ENCODE measurements at regions not wholly inside any gene's neighbourhood (a gene's known extent, or its start where the extent isn't known, plus 50 kb on each side); places are given as distances from the start of the nearest gene placed in this dataset.

DNA sequence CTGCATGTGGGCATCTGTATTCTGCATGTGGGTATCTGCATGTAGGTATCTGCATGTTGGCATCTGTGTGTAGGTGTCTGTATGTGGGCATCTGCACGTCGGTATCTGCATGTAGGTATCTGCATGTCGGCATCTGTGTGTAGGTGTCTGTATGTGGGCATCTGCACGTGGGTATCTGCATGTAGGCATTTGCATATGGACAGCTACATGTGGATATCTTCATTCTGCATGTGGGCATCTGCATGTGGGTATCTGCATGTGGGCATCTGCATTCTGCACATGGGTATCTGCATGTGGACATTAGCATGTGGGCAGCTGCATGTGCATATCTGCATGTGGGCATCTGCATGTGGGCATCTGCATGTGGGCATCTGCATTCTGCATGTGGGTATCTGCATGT lies 537.4 kb downstream of the RNF144A start:
- no peaks in the 10 kb centered on the region for H3K4me1 Mint-ChIP-seq
- H3K27me3 Mint-ChIP-seq, result no peaks in the 10 kb centered on the region
- ChIA-PET POLR2A (no interaction called here), CTCF (no interaction called here)
- ATAC-seq (ENCODE audit: low read depth), result no peak
- H3K27ac Mint-ChIP-seq, result no peak overlapping the region
- TF ChIP-seq, protein P1, sequence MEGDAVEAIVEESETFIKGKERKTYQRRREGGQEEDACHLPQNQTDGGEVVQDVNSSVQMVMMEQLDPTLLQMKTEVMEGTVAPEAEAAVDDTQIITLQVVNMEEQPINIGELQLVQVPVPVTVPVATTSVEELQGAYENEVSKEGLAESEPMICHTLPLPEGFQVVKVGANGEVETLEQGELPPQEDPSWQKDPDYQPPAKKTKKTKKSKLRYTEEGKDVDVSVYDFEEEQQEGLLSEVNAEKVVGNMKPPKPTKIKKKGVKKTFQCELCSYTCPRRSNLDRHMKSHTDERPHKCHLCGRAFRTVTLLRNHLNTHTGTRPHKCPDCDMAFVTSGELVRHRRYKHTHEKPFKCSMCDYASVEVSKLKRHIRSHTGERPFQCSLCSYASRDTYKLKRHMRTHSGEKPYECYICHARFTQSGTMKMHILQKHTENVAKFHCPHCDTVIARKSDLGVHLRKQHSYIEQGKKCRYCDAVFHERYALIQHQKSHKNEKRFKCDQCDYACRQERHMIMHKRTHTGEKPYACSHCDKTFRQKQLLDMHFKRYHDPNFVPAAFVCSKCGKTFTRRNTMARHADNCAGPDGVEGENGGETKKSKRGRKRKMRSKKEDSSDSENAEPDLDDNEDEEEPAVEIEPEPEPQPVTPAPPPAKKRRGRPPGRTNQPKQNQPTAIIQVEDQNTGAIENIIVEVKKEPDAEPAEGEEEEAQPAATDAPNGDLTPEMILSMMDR (IDR thresholded peaks at IDR 0.05), result no peak
- DNase-seq, result no peak
- no peaks in the 10 kb centered on the region for H3K36me3 Mint-ChIP-seq (ENCODE audit: low read depth)
- H3K4me3 Mint-ChIP-seq, result no peak overlapping the region
- no peaks in the 10 kb centered on the region for H3K9me3 Mint-ChIP-seq
- intact Hi-C loops (cut with micrococcal nuclease), result no loop called here

DNA sequence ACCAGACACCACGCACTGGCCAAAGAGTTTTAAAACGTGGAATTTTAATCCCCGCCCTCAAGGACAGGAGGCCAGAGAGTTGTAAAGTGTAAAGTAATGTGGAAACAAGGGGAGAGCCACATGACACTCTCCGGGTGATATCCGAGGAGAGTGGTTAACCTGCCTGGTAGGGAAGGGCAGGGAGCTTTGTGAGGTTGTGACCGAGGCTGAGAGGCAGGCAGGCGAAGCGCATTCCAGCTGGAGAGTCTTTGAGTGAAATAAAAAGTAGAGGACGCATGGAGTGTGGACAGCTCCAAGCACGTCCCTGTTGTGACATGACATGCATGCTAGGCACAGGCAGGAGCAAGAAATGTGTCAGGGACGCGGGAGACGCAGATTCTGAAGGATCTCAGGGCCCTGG lies 539.5 kb downstream of the RNF144A start:
- TF ChIP-seq, protein P1 (IDR thresholded peaks at IDR 0.05), result no peak
- ChIA-PET CTCF (no interaction called here), POLR2A (no interaction called here)

DNA sequence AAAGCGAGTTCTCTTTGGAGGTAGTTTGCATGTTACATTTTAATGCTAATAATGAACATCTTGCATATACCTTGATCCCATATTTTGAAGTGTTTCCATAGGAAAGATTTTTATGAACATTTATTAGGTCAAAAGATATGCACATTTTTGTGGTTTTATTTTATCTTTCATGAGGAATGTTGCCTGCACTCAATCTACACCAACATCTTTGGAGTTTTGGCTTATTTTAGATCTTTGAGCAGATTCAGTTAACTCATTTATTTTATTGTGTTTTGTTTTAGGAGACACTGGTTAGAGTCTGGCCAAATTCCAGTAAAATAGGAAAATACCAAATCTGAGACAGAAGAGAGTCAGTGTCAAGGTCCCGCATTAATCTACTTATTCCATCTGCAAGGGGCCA lies 540.9 kb downstream of the RNF144A start:
- no peak for DNase-seq
- ATAC-seq (ENCODE audit: low read depth), result no peak
- Mint-ChIP-seq H3K9me3 (no peaks in the 10 kb centered on the region), H3K27ac (no peak overlapping the region), H3K4me1 (no peaks in the 10 kb centered on the region), H3K27me3 (no peaks in the 10 kb centered on the region), H3K36me3 (ENCODE audit: low read depth) (no peaks in the 10 kb centered on the region), H3K4me3 (no peak overlapping the region)
- intact Hi-C loops (cut with micrococcal nuclease), result no loop called here
- POLR2A ChIA-PET, result no interaction called here
- CTCF ChIA-PET, result no interaction called here
- TF ChIP-seq, protein P1 (IDR thresholded peaks at IDR 0.05), result no peak

More for the DNA sequence above, 539.5 kb downstream of the RNF144A start:
- DNase-seq, result no peak
- no peak for ATAC-seq (ENCODE audit: low read depth)
- Mint-ChIP-seq H3K4me3 (no peak overlapping the region), H3K4me1 (no peaks in the 10 kb centered on the region), H3K36me3 (ENCODE audit: low read depth) (no peaks in the 10 kb centered on the region), H3K9me3 (no peaks in the 10 kb centered on the region), H3K27me3 (no peaks in the 10 kb centered on the region), H3K27ac (no peak overlapping the region)
- intact Hi-C loops (cut with micrococcal nuclease), result no loop called here

DNA sequence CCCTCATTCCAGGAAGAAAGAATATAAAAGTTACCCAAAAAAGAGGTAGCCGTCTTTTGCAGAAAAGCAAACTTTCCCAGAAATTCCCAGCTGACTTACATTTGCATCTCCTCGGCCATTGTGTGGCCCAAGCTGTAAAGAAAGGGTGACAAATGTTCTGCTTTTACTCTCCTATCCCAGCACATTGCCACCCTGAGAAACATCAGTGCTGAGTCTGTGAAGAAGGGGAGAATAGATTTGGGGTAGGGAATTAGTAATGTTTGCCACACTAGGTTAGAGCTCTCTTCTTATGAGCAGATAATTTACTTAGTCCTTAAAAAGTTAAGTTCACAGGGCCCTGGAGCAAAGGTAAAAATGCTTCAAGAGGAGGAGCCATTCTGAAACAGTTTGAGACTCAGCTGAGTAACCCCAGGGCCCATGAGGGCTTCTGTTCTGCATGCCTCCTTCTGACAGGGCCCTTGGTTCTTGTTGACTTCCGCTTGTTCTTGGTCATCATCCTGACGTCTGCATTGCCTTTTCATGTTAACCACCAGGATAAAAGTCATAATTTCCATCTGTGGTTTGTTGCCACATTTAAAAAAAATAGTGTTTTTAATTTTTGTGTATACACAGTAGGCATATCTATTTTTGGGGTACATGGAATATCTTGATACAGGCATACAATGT lies 550.7 kb downstream of the RNF144A start:
- Mint-ChIP-seq H3K27ac (no peak overlapping the region), H3K9me3 (no peaks in the 10 kb centered on the region), H3K4me3 (no peak overlapping the region), H3K27me3 (peaks cover 8% of the 10 kb centered on the region), H3K4me1 (no peaks in the 10 kb centered on the region), H3K36me3 (ENCODE audit: low read depth) (no peaks in the 10 kb centered on the region)
- ChIA-PET CTCF (no interaction called here), POLR2A (interaction anchor here (0.5 kb wide), 1 partner anchor 995 kb away, joined by 6 read pairs; no protein-coding TSS in a partner anchor)
- ATAC-seq (ENCODE audit: low read depth), result no peak
- no peak for DNase-seq
- TF ChIP-seq, protein P1 (IDR thresholded peaks at IDR 0.05), result no peak
- intact Hi-C loops (cut with micrococcal nuclease), result no loop called here

DNA sequence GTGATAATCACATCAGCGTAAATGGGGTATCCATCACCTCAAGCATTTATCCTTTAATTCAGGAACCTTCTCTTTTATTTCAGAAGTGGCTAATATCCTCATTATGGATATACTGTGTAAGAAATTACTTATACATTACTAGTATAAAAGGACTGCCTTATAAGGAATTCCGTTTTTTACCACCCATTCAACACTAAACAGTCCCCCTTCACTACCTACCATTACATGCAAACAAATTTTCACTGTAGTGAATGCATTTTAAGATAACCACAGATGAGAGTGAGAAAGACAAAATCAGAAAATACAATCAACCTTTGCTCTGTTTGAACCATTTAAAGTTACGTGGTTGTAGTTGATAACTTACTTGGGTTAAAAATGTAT lies 551.2 kb downstream of the RNF144A start:
- H3K27ac Mint-ChIP-seq, result no peak overlapping the region
- H3K9me3 Mint-ChIP-seq, result no peaks in the 10 kb centered on the region
- no peak overlapping the region for H3K4me3 Mint-ChIP-seq
- no peaks in the 10 kb centered on the region for H3K4me1 Mint-ChIP-seq
- H3K27me3 Mint-ChIP-seq, result peaks cover 9% of the 10 kb centered on the region
- POLR2A ChIA-PET, result no interaction called here
- TF ChIP-seq, protein P1 (IDR thresholded peaks at IDR 0.05), result no peak
- H3K36me3 Mint-ChIP-seq (ENCODE audit: low read depth), result no peaks in the 10 kb centered on the region
- no peak for ATAC-seq (ENCODE audit: low read depth)
- DNase-seq, result no peak
- intact Hi-C loops (cut with micrococcal nuclease), result no loop called here
- CTCF ChIA-PET, result no interaction called here

Measured in activated B cell treated with CpG ODN at 0.5 μM for 24 hours (primary cell).